Breast epithelium (tissue), 4 donors: ENCODE measurements at regions not wholly inside any gene's neighbourhood (a gene's known extent, or its start where the extent isn't known, plus 50 kb on each side); places are given as distances from the start of the nearest gene placed in this dataset.

Source experiments
- DNase-seq, 2 donors: peaks; one replicate each; pipeline ENCODE4 v3.0.0-alpha.2; 2019; ENCODE audit warnings: low spot score in 2 of 2
- H3K27ac ChIP-seq, 2 donors: fragments of 200-600 bp; sonication (generic) in 1 of 2; one replicate each; pipeline ENCODE4 v1.5.1; 2016 to 2019; ENCODE audit warnings: mild to moderate bottlenecking in 1 of 2
- H3K27me3 ChIP-seq, 2 donors: fragments of 200-600 bp; sonication (generic) in 1 of 2; one replicate each; pipeline versions ENCODE4 v1.5.1 to v1.6.0; 2017 to 2019; ENCODE audit warnings: control low read depth in 1 of 2, mild to moderate bottlenecking in 1 of 2
- H3K36me3 ChIP-seq: fragments of 200-600 bp; one replicate; pipeline ENCODE4 v1.5.1; 2019
- H3K4me1 ChIP-seq, 2 donors: fragments of 200-600 bp; sonication (generic); one replicate each; pipeline ENCODE4 v1.5.1; 2016 to 2019; ENCODE audit warnings: control low read depth in 1 of 2
- H3K4me3 ChIP-seq, 3 donors: fragments of 200-600 bp; sonication (generic); 1 replicate in 2 of 3; 2 replicates in 1 of 3; pipeline ENCODE4 v1.5.1; 2016 to 2019; ENCODE audit warnings: mild to moderate bottlenecking in 3 of 3, moderate library complexity in 2 of 3
- H3K9me3 ChIP-seq, 2 donors: fragments of 200-600 bp; sonication (generic) in 1 of 2; one replicate each; pipeline ENCODE4 v1.5.1; 2016 to 2019; ENCODE audit warnings: control low read depth in 1 of 2
- CTCF ChIP-seq, 3 donors: fragments of 450-650 bp; IDR thresholded peaks; one replicate each; pipeline ENCODE4 v1.5.1; 2016 to 2017; ENCODE audit warnings: antibody characterized with exemption in 3 of 3, mild to moderate bottlenecking in 3 of 3, moderate library complexity in 3 of 3
- POLR2A ChIP-seq: fragments of 450-650 bp; IDR thresholded peaks from one replicate; pipeline ENCODE4 v1.6.1; 2016; ENCODE audit warnings: antibody characterized with exemption, mild to moderate bottlenecking, moderate library complexity
- POLR2AphosphoS5 ChIP-seq, 3 donors: sonication (generic); formaldehyde crosslinking; IDR thresholded peaks; one replicate each; pipeline ENCODE4 v1.6.1; 2017; ENCODE audit warnings: antibody characterized with exemption in 3 of 3
- intact Hi-C: fragments of 100-400 bp; cut with DNase I; formaldehyde crosslinking; loops from one replicate; pipeline ENCODE4 v1.15.1; 2023; ENCODE audit warnings: low total_unique reads

GRCh38 chr10:124145109-124145870, 51.9 kb upstream of the CHST15 start:
- Histone ChIP-seq H3K27me3 (no peaks in the 10 kb centered on the region), H3K36me3 (no peaks in the 10 kb centered on the region), H3K4me3 (no peak overlapping the region), H3K9me3 (peaks cover 0 to 3% of the 10 kb centered on the region in 2 donors), H3K27ac (peak overlapping the region; percentile 61 to 85), H3K4me1 (peaks cover 0 to 6% of the 10 kb centered on the region in 2 donors)
- TF ChIP-seq POLR2A, result no peak
- peak; percentile 83 to 88 (median 85) for TF ChIP-seq POLR2AphosphoS5 (IDR thresholded peaks at IDR 0.05)
- TF ChIP-seq CTCF (IDR thresholded peaks at IDR 0.05), result no peak
- intact Hi-C loops, result no loop called here
- peak in 1 of 2 donors; percentile 57 for DNase-seq

- TF ChIP-seq POLR2AphosphoS5 (IDR thresholded peaks at IDR 0.05) (no peak), POLR2A (no peak), CTCF (IDR thresholded peaks at IDR 0.05) (no peak)
These were observed 51.1 kb upstream of the CHST15 start for GRCh38 chr10:124144536-124144935.

GRCh38 chr10:124143721-124144120, 50.3 kb upstream of the CHST15 start:
- no peak for DNase-seq
- Histone ChIP-seq H3K27ac (peak overlapping the region in 1 of 2 donors; percentile 85), H3K4me3 (no peak overlapping the region), H3K9me3 (peaks cover 0 to 3% of the 10 kb centered on the region in 2 donors), H3K4me1 (peaks cover 0 to 6% of the 10 kb centered on the region in 2 donors), H3K36me3 (no peaks in the 10 kb centered on the region), H3K27me3 (no peaks in the 10 kb centered on the region)
- no peak for TF ChIP-seq CTCF (IDR thresholded peaks at IDR 0.05)
- intact Hi-C loops, result no loop called here

More at GRCh38 chr10:124144536-124144935, 51.1 kb upstream of the CHST15 start:
- DNase-seq, result no peak
- Histone ChIP-seq H3K27me3 (no peaks in the 10 kb centered on the region), H3K36me3 (no peaks in the 10 kb centered on the region), H3K4me3 (no peak overlapping the region), H3K9me3 (peaks cover 0 to 3% of the 10 kb centered on the region in 2 donors), H3K4me1 (peaks cover 0 to 6% of the 10 kb centered on the region in 2 donors), H3K27ac (peak overlapping the region; percentile 61 to 85)
- intact Hi-C loops, result no loop called here
